ENCODE measurements at regions not wholly inside any gene's neighbourhood (a gene's known extent, or its start where the extent isn't known, plus 50 kb on each side); places are given as distances from the start of the nearest gene placed in this dataset.

- TF ChIP-seq TARDBP (IDR thresholded peaks at IDR 0.05) (no peak), STAT6 (CRISPR knock-in tag; IDR thresholded peaks at IDR 0.05) (no peak), POLR2A (conservative IDR thresholded peaks at IDR 0.05) (no peak), COPS2 (conservative IDR thresholded peaks at IDR 0.05) (no peak), EZH2 (IDR thresholded peaks at IDR 0.05; ENCODE audit: borderline replicate concordance, low read depth, low read length) (no peak), ETV6 (IDR thresholded peaks at IDR 0.05; ENCODE audit: borderline replicate concordance in 1 of 2, low read depth in 2 of 2, low read length in 1 of 2) (no peak), ETV6 (CRISPR knock-in tag; IDR thresholded peaks at IDR 0.05; ENCODE audit: borderline replicate concordance) (no peak), CREB3L1 (IDR thresholded peaks at IDR 0.05; ENCODE audit: borderline replicate concordance, low read depth) (no peak), FOXK2 (conservative IDR thresholded peaks at IDR 0.05 in 1 of 2, IDR thresholded peaks at IDR 0.05 in 1 of 2; ENCODE audit: low read depth in 2 of 2) (no peak), PHB2 (IDR thresholded peaks at IDR 0.05; ENCODE audit: low read depth) (no peak), KLF16 (IDR thresholded peaks at IDR 0.05) (no peak), ZNF609 (CRISPR knock-in tag; IDR thresholded peaks at IDR 0.05; ENCODE audit: borderline replicate concordance) (no peak)
Observed at GRCh38 chr3:162845918-162846317, 1349.3 kb downstream of the OTOL1 start.
